Neural progenitor cell (in vitro differentiated cells): ENCODE measurements at regions not wholly inside any gene's neighbourhood (a gene's known extent, or its start where the extent isn't known, plus 50 kb on each side); places are given as distances from the start of the nearest gene placed in this dataset.

Experiments used
- DNase-seq: peaks from one replicate; pipeline ENCODE4 v3.0.0-alpha.2; 2016; ENCODE audit warnings: low spot score
- H2AFZ ChIP-seq: fragments of 200-600 bp; sonication (generic); replicated peaks from 2 replicates; pipeline ENCODE4 v1.6.1; 2016; ENCODE audit warnings: antibody characterized with exemption
- H3F3A ChIP-seq: fragments of 200-600 bp; sonication (generic); 2 replicates; pipeline ENCODE4 v1.6.1; 2016; ENCODE audit warnings: antibody characterized with exemption, low read depth
- H3K27ac ChIP-seq: fragments of 200-600 bp; sonication (generic); 2 replicates; pipeline ENCODE4 v1.5.1; 2016; ENCODE audit warnings: mild to moderate bottlenecking
- H3K27me3 ChIP-seq: fragments of 200-600 bp; sonication (generic); 2 replicates; pipeline ENCODE4 v1.6.1; 2016; ENCODE audit warnings: mild to moderate bottlenecking, moderate library complexity
- H3K36me3 ChIP-seq: fragments of 200-600 bp; sonication (generic); 2 replicates; pipeline ENCODE4 v1.5.1; 2016
- H3K4me1 ChIP-seq: fragments of 200-600 bp; sonication (generic); 2 replicates; pipeline ENCODE4 v1.6.1; 2016; ENCODE audit warnings: mixed run types
- H3K4me2 ChIP-seq: fragments of 200-600 bp; sonication (generic); 2 replicates; pipeline ENCODE4 v1.6.1; 2016
- H3K4me3 ChIP-seq: fragments of 200-600 bp; sonication (generic); 2 replicates; pipeline ENCODE4 v1.5.1; 2016
- H3K79me2 ChIP-seq: fragments of 200-600 bp; sonication (generic); 2 replicates; pipeline ENCODE4 v1.6.1; 2016; ENCODE audit warnings: low read depth
- H3K9ac ChIP-seq: fragments of 200-600 bp; sonication (generic); 2 replicates; pipeline ENCODE4 v1.6.1; 2016
- H3K9me3 ChIP-seq: fragments of 200-600 bp; sonication (generic); 2 replicates; pipeline ENCODE4 v1.5.1; 2016; ENCODE audit warnings: low read depth
- H4K20me1 ChIP-seq: fragments of 200-600 bp; sonication (generic); 2 replicates; pipeline ENCODE4 v1.6.1; 2016; ENCODE audit warnings: low read depth
- H3K27ac Mint-ChIP-seq: 3 replicates; pipeline ENCODE4 v1.8.0; 2021; ENCODE audit warnings: mixed read lengths
- H3K27me3 Mint-ChIP-seq: 2 replicates; pipeline ENCODE4 v1.8.0; 2022; ENCODE audit warnings: low read depth, mild to moderate bottlenecking, inconsistent platforms, moderate library complexity, mixed read lengths; ENCODE audit not compliant: insufficient read depth
- H3K36me3 Mint-ChIP-seq: 3 replicates; pipeline ENCODE4 v1.8.0; 2021; ENCODE audit warnings: mixed read lengths
- H3K4me1 Mint-ChIP-seq: 3 replicates; pipeline ENCODE4 v1.8.0; 2021; ENCODE audit warnings: mixed read lengths
- H3K4me3 Mint-ChIP-seq: 3 replicates; pipeline ENCODE4 v1.8.0; 2021; ENCODE audit warnings: mild to moderate bottlenecking, moderate library complexity, mixed read lengths
- H3K9me3 Mint-ChIP-seq: 3 replicates; pipeline ENCODE4 v1.8.0; 2020; ENCODE audit warnings: mixed read lengths
- EZH2 ChIP-seq: fragments of 200-600 bp; sonication (generic); IDR thresholded peaks from 2 replicates; pipeline ENCODE4 v1.6.1; 2017; ENCODE audit warnings: antibody characterized with exemption, mild to moderate bottlenecking, moderate library complexity
- EZH2phosphoT487 ChIP-seq: fragments of 200-600 bp; sonication (generic); IDR thresholded peaks from 2 replicates; pipeline ENCODE4 v1.6.1; 2017; ENCODE audit warnings: antibody characterized with exemption
- TF ChIP-seq, protein P1 (sequence below): fragments of 200-600 bp; sonication (generic); IDR thresholded peaks from 2 replicates; pipeline ENCODE4 v1.5.1; 2017; ENCODE audit warnings: antibody characterized with exemption, mild to moderate bottlenecking

GRCh38 chrX:20325786-20326388 is 59.2 kb upstream of the RPS6KA3 start:
- H3K27ac ChIP-seq: no peak overlapping the region
- no peak overlapping the region for H2AFZ ChIP-seq
- no peaks in the 10 kb centered on the region for H3K36me3 Mint-ChIP-seq
- no peaks in the 10 kb centered on the region for H3K4me1 ChIP-seq
- H3K27me3 ChIP-seq: no peaks in the 10 kb centered on the region
- no peak overlapping the region for H3K27ac Mint-ChIP-seq
- no peaks in the 10 kb centered on the region for H3K36me3 ChIP-seq
- no peaks in the 10 kb centered on the region for H4K20me1 ChIP-seq
- no peak overlapping the region for H3K4me3 Mint-ChIP-seq
- no peak for DNase-seq
- no peak overlapping the region for H3K4me3 ChIP-seq
- TF ChIP-seq, protein P1, sequence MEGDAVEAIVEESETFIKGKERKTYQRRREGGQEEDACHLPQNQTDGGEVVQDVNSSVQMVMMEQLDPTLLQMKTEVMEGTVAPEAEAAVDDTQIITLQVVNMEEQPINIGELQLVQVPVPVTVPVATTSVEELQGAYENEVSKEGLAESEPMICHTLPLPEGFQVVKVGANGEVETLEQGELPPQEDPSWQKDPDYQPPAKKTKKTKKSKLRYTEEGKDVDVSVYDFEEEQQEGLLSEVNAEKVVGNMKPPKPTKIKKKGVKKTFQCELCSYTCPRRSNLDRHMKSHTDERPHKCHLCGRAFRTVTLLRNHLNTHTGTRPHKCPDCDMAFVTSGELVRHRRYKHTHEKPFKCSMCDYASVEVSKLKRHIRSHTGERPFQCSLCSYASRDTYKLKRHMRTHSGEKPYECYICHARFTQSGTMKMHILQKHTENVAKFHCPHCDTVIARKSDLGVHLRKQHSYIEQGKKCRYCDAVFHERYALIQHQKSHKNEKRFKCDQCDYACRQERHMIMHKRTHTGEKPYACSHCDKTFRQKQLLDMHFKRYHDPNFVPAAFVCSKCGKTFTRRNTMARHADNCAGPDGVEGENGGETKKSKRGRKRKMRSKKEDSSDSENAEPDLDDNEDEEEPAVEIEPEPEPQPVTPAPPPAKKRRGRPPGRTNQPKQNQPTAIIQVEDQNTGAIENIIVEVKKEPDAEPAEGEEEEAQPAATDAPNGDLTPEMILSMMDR: no peak
- TF ChIP-seq EZH2: no peak
- no peak for TF ChIP-seq EZH2phosphoT487
- H3K9me3 ChIP-seq: no peaks in the 10 kb centered on the region
- H3K27me3 Mint-ChIP-seq: peaks cover 4% of the 10 kb centered on the region
- H3K9ac ChIP-seq: no peak overlapping the region
- H3K79me2 ChIP-seq: no peaks in the 10 kb centered on the region
- peaks cover 3% of the 10 kb centered on the region for H3K9me3 Mint-ChIP-seq
- H3K4me2 ChIP-seq: no peak overlapping the region
- no peaks in the 10 kb centered on the region for H3F3A ChIP-seq
- no peaks in the 10 kb centered on the region for H3K4me1 Mint-ChIP-seq

- H4K20me1 ChIP-seq: no peaks in the 10 kb centered on the region
- no peaks in the 10 kb centered on the region for H3K9me3 ChIP-seq
- H3K27me3 ChIP-seq: no peaks in the 10 kb centered on the region
- H3K36me3 Mint-ChIP-seq: no peaks in the 10 kb centered on the region
- no peak overlapping the region for H2AFZ ChIP-seq
- H3K36me3 ChIP-seq: no peaks in the 10 kb centered on the region
- peaks cover 3% of the 10 kb centered on the region for H3K9me3 Mint-ChIP-seq
- H3K4me1 Mint-ChIP-seq: no peaks in the 10 kb centered on the region
- H3K4me2 ChIP-seq: no peak overlapping the region
- no peaks in the 10 kb centered on the region for H3F3A ChIP-seq
- H3K4me3 Mint-ChIP-seq: no peak overlapping the region
- peaks cover 4% of the 10 kb centered on the region for H3K27me3 Mint-ChIP-seq
- TF ChIP-seq EZH2phosphoT487: no peak
- TF ChIP-seq EZH2: no peak
- TF ChIP-seq, protein P1: no peak
- no peak overlapping the region for H3K4me3 ChIP-seq
- H3K27ac Mint-ChIP-seq: no peak overlapping the region
- no peak overlapping the region for H3K9ac ChIP-seq
- H3K79me2 ChIP-seq: no peaks in the 10 kb centered on the region
- H3K27ac ChIP-seq: no peak overlapping the region
- H3K4me1 ChIP-seq: no peaks in the 10 kb centered on the region
- no peak for DNase-seq
These were observed 56.2 kb upstream of the RPS6KA3 start for GRCh38 chrX:20322887-20323286.

DNA sequence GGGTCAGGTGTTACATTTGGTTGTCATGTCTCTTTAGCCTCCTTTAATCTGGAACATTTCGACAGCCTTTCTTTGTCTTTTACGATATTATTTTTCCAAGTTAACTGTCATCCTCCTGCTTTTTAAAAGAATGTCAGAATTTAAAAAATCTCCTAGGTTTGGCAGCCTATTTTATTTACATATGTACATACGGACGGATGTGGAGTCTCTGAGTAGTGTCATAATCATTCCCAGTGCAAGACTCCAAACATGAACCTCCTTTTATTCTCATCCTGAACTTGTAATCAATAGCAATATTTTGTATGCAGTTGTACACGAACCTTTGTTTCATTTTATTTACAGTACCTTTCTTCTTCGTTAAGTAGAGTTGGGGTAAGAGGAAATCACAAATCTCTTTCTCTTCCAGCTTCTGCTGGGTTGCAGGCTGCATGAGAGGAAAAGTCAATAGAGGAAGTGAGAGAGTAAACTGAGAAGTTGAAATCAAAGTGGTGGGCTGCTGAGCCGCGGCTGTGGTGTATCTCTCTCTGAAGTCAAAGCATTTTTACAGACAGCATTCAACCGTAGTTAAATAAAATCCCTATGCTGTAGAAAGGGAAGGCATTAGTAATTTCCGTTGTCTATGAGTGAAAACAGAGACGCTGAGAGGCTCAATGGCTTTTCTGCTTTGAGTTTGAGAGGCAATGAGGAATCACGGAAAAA is 53.9 kb upstream of the RPS6KA3 start:
- DNase-seq: no peak
- H2AFZ ChIP-seq: no peak overlapping the region
- H3K27ac Mint-ChIP-seq: no peak overlapping the region
- TF ChIP-seq EZH2: no peak
- TF ChIP-seq, protein P1: no peak
- TF ChIP-seq EZH2phosphoT487: no peak
- no peaks in the 10 kb centered on the region for H3K36me3 ChIP-seq
- peaks cover 3% of the 10 kb centered on the region for H3K9me3 Mint-ChIP-seq
- H3K79me2 ChIP-seq: no peaks in the 10 kb centered on the region
- no peak overlapping the region for H3K27ac ChIP-seq
- H3K9ac ChIP-seq: no peak overlapping the region
- no peak overlapping the region for H3K4me2 ChIP-seq
- H3K27me3 Mint-ChIP-seq: peaks cover 4% of the 10 kb centered on the region
- no peaks in the 10 kb centered on the region for H3K27me3 ChIP-seq
- no peak overlapping the region for H3K4me3 ChIP-seq
- no peaks in the 10 kb centered on the region for H3K4me1 ChIP-seq
- no peaks in the 10 kb centered on the region for H3K4me1 Mint-ChIP-seq
- H4K20me1 ChIP-seq: no peaks in the 10 kb centered on the region
- H3K9me3 ChIP-seq: no peaks in the 10 kb centered on the region
- no peaks in the 10 kb centered on the region for H3K36me3 Mint-ChIP-seq
- H3K4me3 Mint-ChIP-seq: no peak overlapping the region
- no peaks in the 10 kb centered on the region for H3F3A ChIP-seq
